Fibroblast of mammary gland (primary cell): ENCODE measurements at regions not wholly inside any gene's neighbourhood (a gene's known extent, or its start where the extent isn't known, plus 50 kb on each side); places are given as distances from the start of the nearest gene placed in this dataset.

Experiments
- DNase-seq: peaks from one replicate; pipeline ENCODE4 v3.0.0-alpha.2; 2010; ENCODE audit warnings: low read depth
- H3K4me3 ChIP-seq: 2 replicates; pipeline ENCODE4 v1.5.1; 2011; ENCODE audit warnings: low read depth, mild to moderate bottlenecking, low read length, moderate library complexity; ENCODE audit not compliant: control insufficient read depth
- CTCF ChIP-seq: conservative IDR thresholded peaks from 2 replicates; pipeline ENCODE4 v1.5.1; 2011; ENCODE audit warnings: low read depth, low read length, inconsistent platforms; ENCODE audit not compliant: control insufficient read depth, insufficient read depth

DNA sequence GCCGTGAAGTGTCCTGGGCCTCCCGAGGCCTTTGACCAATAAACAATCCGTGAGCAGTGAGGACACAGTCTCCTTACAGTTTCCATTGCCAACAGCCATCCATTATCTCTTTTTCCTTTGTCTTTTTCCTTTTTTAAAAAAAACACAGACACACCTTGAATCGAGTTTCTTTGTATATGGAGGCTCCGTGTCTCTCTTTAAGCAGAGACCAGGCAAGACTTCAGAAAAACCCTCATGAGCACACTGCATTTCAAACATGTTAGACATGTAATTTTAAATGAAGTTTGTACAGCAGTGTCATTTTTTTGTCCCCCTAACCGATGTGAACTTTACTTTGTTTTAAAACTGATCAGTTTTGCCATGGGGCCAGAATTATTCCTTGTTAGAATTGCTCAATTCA is 111.1 kb downstream of the SPTSSA start:
- TF ChIP-seq CTCF = no peak
- no peak overlapping the region for H3K4me3 ChIP-seq
- DNase-seq = no peak

DNA sequence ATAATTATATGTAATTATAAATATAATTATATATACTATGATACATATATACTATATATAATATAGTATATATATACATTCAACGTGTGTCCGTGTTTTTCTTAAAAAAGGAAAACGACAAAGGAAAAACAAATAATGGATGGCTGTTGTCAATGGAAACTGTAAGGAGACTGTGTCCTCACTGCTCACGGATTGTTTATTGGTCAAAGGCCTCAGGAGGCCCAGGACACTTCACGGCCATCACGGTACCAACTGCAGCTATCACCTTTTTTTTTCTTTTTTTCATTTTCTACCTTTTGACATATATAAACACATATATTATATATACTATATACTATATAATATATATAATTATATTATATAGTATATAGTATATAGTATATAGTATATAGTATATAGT is 113.4 kb downstream of the SPTSSA start:
- no peak for TF ChIP-seq CTCF
- H3K4me3 ChIP-seq = no peak overlapping the region
- DNase-seq = no peak

- TF ChIP-seq CTCF = no peak
- no peak overlapping the region for H3K4me3 ChIP-seq
- DNase-seq = no peak
Measured at GRCh38 chr14:34347683-34348082, 114.4 kb downstream of the SPTSSA start.

DNA sequence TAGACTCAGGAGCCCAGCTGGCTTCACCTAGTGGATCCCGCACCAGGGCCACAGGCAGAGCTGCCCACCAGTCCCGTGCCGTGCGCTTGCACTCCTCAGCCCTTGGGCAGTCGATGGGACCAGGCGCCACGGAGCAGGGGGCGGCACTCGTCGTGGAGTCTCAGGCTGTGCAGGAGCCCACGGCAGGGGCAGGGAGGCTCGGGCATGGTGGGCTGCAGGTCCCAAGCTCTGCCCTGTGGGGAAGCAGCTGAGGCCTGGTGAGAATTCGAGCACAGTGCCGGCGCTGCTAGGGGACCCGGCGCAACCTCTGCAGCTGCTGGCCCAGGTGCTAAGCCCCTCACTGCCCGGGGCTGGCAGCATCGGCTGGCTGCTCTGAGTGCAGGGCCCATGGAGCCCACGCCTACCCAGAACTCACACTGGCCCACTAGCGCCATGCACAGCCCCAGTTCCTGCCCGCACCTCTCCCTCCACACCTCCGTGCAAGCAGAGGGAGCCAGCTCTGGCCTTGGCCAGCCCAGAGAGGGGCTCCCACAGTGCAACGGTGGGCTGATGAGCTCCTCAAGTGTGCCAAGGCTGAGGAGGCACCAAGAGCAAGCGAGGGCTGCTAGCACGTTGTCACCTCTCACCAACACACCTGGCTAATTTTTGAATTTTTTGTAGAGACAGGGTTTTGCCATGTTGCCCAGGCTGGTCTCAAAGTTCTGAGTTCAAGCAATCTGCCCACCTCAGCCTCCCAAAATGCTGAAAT is 116.1 kb downstream of the SPTSSA start:
- H3K4me3 ChIP-seq = no peak overlapping the region
- DNase-seq = no peak
- no peak for TF ChIP-seq CTCF

DNA sequence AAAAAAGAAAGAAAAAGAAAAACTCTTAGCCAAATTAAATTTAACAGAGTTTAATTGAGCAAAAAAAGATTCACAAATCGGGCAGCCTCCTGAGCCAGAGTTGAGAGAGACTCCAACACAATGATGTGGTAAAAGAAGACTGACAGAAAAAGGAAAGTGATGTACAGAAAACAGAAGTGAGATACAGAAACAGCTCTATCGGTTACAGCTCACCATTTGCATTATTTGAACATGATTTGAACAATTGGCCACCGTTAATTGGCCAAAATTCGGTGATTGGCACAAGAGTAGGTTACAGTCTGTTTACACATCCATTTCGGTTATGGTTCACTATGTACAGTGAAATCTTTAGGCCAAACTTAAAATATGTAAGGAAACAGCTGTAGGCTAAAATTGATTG is 117.7 kb downstream of the SPTSSA start:
- no peak for TF ChIP-seq CTCF
- no peak for DNase-seq
- no peak overlapping the region for H3K4me3 ChIP-seq

DNA sequence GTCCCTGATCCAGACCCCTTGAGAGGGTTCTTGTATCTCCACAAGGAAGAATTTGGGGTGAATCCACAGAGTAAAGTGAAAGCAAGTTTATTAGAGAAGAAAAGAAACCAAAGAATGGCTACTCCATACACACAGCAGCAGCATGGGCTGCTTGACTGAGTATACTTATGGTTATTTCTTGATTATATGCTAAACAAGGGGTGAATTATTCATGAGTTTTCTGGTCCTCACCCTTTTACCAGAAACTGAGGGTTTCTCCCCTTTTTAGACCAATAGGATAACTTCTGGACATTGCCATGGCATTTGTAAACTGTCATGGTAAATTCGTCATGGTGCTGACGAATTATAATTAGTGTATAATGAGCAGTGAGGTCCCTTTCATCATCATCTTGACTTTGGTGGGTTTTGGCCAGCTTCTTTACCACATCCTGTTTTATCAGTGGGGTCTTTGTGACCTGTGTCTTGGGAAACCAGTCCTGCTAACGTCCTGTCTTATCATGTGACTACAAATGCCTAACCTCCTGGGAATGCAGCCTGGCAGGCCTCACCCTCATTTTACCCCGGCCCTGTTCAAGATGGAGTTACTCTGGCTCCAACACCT is 121.9 kb downstream of the SPTSSA start:
- no peak for TF ChIP-seq CTCF
- DNase-seq = peak; percentile 40
- H3K4me3 ChIP-seq = no peak overlapping the region
